Lung (tissue), 11 donors: ENCODE measurements at regions not wholly inside any gene's neighbourhood (a gene's known extent, or its start where the extent isn't known, plus 50 kb on each side); places are given as distances from the start of the nearest gene placed in this dataset.

Experiments used
- ATAC-seq: fragments of 200-7000 bp; cut with Tn5 transposase; one replicate; pipeline ENCODE4 v1.9.1; 2020; ENCODE audit warnings: moderate number of reproducible peaks; ENCODE audit not compliant: insufficient read depth, low FRiP score
- DNase-seq, 3 donors: peaks; one replicate each; pipeline ENCODE4 v3.0.0-alpha.2; 2013 to 2017
- H3K27ac ChIP-seq, 2 donors: one replicate each; pipeline ENCODE4 v1.5.1; 2013; ENCODE audit warnings: mild to moderate bottlenecking in 2 of 2, moderate library complexity in 2 of 2, control low read depth in 1 of 2, inconsistent platforms in 1 of 2, low read depth in 1 of 2, low read length in 1 of 2
- H3K27me3 ChIP-seq, 3 donors: one replicate each; pipeline ENCODE4 v1.5.1; 2013; ENCODE audit warnings: low read length in 2 of 3; ENCODE audit not compliant: control insufficient read depth in 3 of 3, insufficient read depth in 3 of 3
- H3K36me3 ChIP-seq, 4 donors: one replicate each; pipeline ENCODE4 v1.5.1; 2013; ENCODE audit warnings: low read length in 4 of 4, mild to moderate bottlenecking in 1 of 4, moderate library complexity in 1 of 4; ENCODE audit not compliant: control insufficient read depth in 4 of 4, insufficient read depth in 4 of 4
- H3K4me1 ChIP-seq, 5 donors: one replicate each; pipeline ENCODE4 v1.5.1; 2013; ENCODE audit warnings: low read length in 5 of 5, mild to moderate bottlenecking in 2 of 5, moderate library complexity in 1 of 5; ENCODE audit not compliant: control insufficient read depth in 5 of 5, insufficient read depth in 5 of 5
- H3K4me3 ChIP-seq: one replicate; pipeline ENCODE4 v1.5.1; 2013; ENCODE audit warnings: mild to moderate bottlenecking, control low read depth, moderate library complexity
- H3K9ac ChIP-seq, 2 donors: one replicate each; pipeline ENCODE4 v1.5.1; 2013; ENCODE audit warnings: low read length in 2 of 2, control low read depth in 1 of 2; ENCODE audit not compliant: insufficient read depth in 1 of 2
- H3K9me3 ChIP-seq, 4 donors: one replicate each; pipeline ENCODE4 v1.5.1; 2013; ENCODE audit warnings: low read length in 3 of 4, mild to moderate bottlenecking in 1 of 4, moderate library complexity in 1 of 4; ENCODE audit not compliant: control insufficient read depth in 4 of 4, insufficient read depth in 3 of 4
- CTCF ChIP-seq: IDR thresholded peaks from 2 replicates; pipeline ENCODE4 v1.5.1; 2012; ENCODE audit warnings: mild to moderate bottlenecking; ENCODE audit errors: control extremely low read depth, extremely low read depth
- WGBS, 2 donors: extraction: QIAGEN DNeasy Blood & Tissue Kit; methylation state at CpG; one replicate each; pipeline ENCODE4 v1.1.7; 2013; 5-methylcytosine and 5-hydroxymethylcytosine counted together
- donor health status: control.
- donor health status: control.
- donor health status: Bipolar disorder and iron deficiency.
- donor health status: healthy.
- donor health status: DM: yes; HTN: yes; CAD: no.

DNA sequence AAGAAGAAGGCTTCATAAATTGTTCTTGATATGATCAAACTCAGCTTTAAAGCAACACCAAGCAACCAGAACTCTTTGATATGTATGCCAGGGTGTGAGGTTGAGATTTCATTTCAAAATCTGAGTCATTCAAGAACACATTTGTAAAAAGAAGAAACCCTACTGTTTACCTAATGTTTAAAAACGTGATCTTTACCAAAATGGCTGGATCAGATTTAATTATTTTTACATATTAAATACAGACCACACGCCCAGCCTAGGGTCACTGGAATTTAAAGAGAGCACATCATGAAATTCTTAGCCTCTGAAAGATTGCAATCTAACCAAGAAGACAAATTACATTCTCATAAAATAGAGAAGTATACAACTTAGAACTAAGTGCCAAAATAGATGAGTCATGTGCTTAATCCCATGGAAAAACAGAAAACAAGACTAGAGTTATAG is 206.8 kb upstream of the SMLR1 start:
- 60 to 70% methylated on average over 2 of the region's 2 CpGs for WGBS, 2 donors
- H3K9me3 ChIP-seq = no peaks in the 10 kb centered on the region
- no peaks in the 10 kb centered on the region for H3K36me3 ChIP-seq
- H3K27me3 ChIP-seq = no peaks in the 10 kb centered on the region
- no peak for ATAC-seq
- no peak overlapping the region for H3K4me3 ChIP-seq
- H3K9ac ChIP-seq = no peak overlapping the region
- no peak overlapping the region for H3K27ac ChIP-seq
- H3K4me1 ChIP-seq = no peaks in the 10 kb centered on the region
- no peak for DNase-seq
- TF ChIP-seq CTCF = no peak

DNA sequence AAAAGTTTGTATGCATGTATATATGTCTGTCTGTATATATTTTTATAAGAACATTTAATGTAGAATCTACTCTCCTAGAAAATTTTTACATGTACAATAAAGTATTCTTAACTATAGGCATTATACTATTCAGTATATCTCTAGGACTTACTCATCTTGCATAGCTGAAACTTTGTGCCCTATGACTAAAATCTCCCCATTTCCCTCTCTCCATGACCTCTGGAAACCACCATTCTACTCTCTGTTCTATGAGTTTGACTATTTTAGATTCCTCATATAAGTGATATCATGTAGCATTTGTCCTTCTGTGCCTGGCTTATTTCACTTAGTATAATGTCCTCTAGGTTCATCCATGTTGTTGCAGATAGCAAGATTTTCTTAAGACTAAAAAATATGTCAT is 205.1 kb upstream of the SMLR1 start:
- no peaks in the 10 kb centered on the region for H3K9me3 ChIP-seq
- H3K27me3 ChIP-seq = no peaks in the 10 kb centered on the region
- no peaks in the 10 kb centered on the region for H3K4me1 ChIP-seq
- ATAC-seq (no peak), DNase-seq (no peak)
- H3K27ac ChIP-seq = no peak overlapping the region
- no peak overlapping the region for H3K4me3 ChIP-seq
- TF ChIP-seq CTCF = no peak
- no peak overlapping the region for H3K9ac ChIP-seq
- H3K36me3 ChIP-seq = no peaks in the 10 kb centered on the region

DNA sequence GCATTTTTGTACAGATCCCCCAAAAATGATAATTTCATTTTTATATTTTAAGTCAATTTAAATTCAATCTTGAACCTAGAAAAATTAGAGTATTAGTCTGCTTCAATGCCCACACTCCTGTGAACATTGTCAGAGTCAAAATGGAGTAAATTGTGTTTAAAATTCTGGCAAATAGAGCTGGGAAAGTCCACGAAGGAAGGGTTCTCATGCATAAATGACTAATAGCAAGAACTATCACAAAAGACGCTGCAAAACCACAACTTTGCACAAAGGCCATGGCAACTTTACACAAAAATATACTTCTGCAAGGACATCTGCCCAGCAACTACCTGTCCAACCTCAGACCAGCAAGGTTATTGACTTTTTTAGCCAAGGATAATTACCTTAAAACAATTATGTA is 203.2 kb upstream of the SMLR1 start:
- H3K27me3 ChIP-seq = no peaks in the 10 kb centered on the region
- 78 to 94% methylated on average over 2 of the region's 2 CpGs for WGBS, 2 donors
- TF ChIP-seq CTCF = no peak
- no peaks in the 10 kb centered on the region for H3K9me3 ChIP-seq
- H3K4me1 ChIP-seq = no peaks in the 10 kb centered on the region
- no peaks in the 10 kb centered on the region for H3K36me3 ChIP-seq
- no peak overlapping the region for H3K4me3 ChIP-seq
- H3K27ac ChIP-seq = no peak overlapping the region
- DNase-seq (no peak), ATAC-seq (no peak)
- no peak overlapping the region for H3K9ac ChIP-seq

GRCh38 chr6:130625825-130626527 is 201.2 kb upstream of the SMLR1 start:
- no peaks in the 10 kb centered on the region for H3K36me3 ChIP-seq
- no peaks in the 10 kb centered on the region for H3K27me3 ChIP-seq
- H3K9me3 ChIP-seq = no peaks in the 10 kb centered on the region
- H3K4me1 ChIP-seq = no peaks in the 10 kb centered on the region
- TF ChIP-seq CTCF = no peak
- ATAC-seq = no peak
- no peak overlapping the region for H3K4me3 ChIP-seq
- no peak overlapping the region for H3K27ac ChIP-seq
- 59 to 80% methylated on average over 3 of the region's 3 CpGs for WGBS, 2 donors
- no peak for DNase-seq
- H3K9ac ChIP-seq = no peak overlapping the region
